ENCODE measurements at regions not wholly inside any gene's neighbourhood (a gene's known extent, or its start where the extent isn't known, plus 50 kb on each side); places are given as distances from the start of the nearest gene placed in this dataset.
"Not testable (repeated sequence)": the region's sequence is repeated elsewhere in the genome, so short reads cannot be mapped to it uniquely, and the experiment has no call there.

DNA sequence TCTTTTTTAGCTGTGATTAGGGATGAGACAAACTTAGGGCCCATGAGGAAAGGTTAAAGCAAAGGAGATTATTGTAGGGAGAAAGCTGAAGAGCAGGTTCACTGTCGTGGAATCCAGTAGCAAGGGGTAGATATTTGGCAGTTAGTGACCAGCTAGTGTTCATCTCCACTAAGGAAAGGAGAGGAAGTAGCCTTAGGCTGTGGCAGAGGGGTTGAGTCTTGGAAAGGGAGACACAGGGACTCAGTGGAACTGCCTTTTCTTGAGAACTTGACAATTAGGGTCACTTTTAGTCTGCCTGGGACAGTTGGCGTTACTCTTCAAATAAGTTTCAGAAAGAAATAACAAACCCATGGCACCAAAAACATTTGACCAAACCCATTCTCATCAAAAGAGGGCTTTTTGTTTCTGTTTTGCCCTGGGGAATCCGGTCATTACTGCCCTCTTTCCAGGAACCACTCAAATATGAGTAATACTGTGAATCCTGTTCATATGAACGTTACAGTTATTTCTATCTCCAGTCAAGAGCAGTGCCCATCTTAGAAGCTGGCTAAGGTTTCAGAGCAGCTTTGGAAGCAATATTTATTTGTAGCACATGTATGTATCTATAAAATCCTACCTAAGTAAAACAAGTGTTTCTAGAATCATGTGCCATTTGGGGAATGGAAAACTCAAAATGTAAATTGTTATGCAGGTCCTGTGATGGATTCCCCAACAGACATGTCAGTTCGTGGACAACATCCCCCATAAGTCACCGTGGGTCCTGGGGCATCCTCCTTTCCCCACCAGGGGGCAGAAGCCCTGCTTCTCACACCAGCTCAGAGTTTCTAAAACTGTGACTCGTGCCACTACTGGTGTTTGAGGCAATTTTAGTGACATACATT, 77.3 kb upstream of the PHLPP1 start:
- no peak overlapping the region for H3K27ac ChIP-seq
- no peak for TF ChIP-seq ZFX (IDR thresholded peaks at IDR 0.05)
- TF ChIP-seq, protein P1, sequence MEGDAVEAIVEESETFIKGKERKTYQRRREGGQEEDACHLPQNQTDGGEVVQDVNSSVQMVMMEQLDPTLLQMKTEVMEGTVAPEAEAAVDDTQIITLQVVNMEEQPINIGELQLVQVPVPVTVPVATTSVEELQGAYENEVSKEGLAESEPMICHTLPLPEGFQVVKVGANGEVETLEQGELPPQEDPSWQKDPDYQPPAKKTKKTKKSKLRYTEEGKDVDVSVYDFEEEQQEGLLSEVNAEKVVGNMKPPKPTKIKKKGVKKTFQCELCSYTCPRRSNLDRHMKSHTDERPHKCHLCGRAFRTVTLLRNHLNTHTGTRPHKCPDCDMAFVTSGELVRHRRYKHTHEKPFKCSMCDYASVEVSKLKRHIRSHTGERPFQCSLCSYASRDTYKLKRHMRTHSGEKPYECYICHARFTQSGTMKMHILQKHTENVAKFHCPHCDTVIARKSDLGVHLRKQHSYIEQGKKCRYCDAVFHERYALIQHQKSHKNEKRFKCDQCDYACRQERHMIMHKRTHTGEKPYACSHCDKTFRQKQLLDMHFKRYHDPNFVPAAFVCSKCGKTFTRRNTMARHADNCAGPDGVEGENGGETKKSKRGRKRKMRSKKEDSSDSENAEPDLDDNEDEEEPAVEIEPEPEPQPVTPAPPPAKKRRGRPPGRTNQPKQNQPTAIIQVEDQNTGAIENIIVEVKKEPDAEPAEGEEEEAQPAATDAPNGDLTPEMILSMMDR (conservative IDR thresholded peaks at IDR 0.05): peak; percentile 84

DNA sequence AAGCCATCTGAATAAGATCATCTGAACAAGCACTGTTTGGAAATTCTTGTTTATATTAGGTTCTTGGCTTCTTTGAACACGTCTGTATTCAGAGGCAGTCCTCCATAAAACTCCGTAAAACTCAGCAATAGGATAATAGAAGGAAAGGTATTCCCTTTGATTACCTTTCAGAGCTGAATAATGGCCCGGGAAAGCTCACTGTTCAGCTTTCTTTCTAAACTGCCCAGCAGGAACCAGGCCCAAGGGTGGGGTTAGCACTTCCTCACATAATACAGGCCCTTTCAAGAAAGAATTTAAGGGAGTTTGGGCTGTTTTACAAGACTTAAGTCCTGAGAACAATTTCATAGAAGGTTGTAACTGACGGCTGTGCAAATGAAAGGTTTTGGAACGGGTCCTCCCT, 72.2 kb upstream of the PHLPP1 start:
- TF ChIP-seq ZFX (IDR thresholded peaks at IDR 0.05): no peak
- TF ChIP-seq, protein P1 (conservative IDR thresholded peaks at IDR 0.05): no peak
- no peak overlapping the region for H3K27ac ChIP-seq

DNA sequence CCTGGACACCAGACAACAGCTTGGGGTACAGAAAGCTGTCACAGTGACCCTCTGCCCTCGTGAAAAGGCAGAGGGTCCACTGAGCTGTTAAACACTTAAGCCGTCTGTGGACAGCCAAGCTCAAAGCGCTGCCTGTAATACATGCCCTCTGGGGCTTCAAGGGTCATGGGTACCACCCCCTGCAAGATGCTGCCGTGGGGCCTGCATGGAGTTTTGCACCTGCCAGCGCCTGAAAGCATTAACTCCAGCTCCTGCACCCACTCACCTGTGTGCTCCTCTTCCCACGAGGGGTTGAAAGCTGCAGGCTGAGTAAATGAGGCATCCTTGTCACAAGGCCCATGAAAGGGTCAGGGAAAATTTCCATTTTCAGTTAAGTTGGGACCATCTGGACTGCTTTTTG, 70.6 kb upstream of the PHLPP1 start:
- TF ChIP-seq, protein P1 (conservative IDR thresholded peaks at IDR 0.05): no peak
- TF ChIP-seq ZFX (IDR thresholded peaks at IDR 0.05): no peak

DNA sequence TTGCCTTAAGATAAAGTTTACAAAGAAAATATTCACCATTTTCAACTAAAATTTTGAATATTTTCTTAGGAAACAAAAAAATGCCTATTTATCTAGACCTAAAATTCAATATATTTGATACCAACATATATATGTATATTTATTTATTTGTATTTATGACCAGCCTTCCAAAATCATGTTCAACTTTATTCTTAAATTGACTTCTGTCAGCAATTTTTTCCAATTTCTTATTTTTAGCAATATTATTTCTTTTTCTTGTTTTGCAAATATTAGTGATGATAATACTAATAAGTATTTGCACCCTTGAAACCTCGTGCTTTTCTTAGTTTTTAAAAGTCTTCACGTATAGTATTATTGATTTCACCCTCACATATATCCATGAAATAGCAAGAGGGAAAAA, 68.2 kb upstream of the PHLPP1 start:
- TF ChIP-seq, protein P1 (conservative IDR thresholded peaks at IDR 0.05): no peak
- TF ChIP-seq ZFX (IDR thresholded peaks at IDR 0.05): no peak
- no peak overlapping the region for H3K27ac ChIP-seq

More for the DNA sequence above, 70.6 kb upstream of the PHLPP1 start:
- no peak overlapping the region for H3K27ac ChIP-seq

DNA sequence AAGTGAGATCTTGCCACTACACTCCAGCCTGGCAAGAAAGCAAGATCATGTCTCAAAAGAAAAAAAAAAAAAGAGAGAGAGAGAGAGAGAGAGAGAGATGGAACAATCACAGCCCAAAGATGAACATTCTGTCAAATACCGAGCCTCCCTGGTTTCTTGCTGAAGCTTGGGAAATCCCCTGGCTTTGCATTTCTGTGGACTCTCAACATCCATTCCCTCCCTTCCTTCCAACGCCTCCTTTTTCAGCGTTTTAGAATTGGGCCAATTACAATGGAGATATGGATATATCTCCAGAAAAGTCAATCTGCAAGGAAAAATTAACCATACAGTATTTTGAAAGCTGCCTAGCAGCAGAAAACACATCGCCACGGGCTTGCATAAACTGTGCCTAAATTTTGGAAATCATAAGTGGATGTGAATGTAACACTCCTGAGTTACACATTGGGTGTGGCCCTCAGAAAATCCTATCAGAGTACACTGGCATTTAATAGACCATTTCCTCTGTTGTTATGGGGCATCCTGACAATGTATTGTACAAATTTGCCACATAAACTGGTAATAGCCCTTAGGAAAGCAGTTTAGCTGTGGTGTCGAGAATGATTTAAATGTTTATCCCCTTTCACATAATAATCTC, 67.2 kb upstream of the PHLPP1 start:
- no peak overlapping the region for H3K27ac ChIP-seq
- no peak for TF ChIP-seq ZFX (IDR thresholded peaks at IDR 0.05)
- TF ChIP-seq, protein P1 (conservative IDR thresholded peaks at IDR 0.05): no peak

DNA sequence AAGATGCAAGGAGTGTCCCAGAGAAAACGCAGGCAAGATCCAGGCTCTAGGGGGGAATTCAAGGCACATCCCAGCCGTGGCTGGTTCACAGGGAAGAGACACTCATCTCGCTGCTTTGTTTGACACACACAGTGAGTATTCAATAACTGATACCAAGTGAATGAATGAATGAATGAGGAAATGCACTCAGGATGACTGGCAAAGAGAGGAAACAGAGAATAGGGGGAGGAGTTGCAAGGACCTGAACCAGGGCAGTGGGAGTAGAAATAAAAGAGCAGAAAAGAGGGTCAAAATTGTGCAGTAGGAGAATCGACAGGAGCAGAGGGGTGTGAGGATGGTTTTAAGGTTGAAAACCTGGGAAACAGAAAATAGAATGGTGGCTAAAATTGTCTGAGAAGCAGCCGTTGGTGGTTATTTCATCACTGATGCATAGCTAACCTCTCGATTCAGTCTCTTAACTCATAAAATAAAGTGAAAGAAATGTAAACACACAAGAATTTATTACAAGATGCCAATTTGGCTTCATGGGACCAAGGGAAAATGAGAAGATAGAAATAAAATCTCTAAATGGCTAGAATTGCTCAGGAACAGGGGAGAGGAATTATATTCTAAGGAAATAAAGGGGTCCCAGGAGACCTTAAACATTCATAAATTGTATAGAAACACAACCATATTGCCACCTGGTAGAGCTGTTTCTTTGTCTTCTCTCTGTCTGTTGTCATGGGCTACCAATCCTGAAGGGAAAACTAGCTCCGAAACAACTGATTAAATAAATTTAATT, 63.9 kb upstream of the PHLPP1 start:
- H3K27ac ChIP-seq: no peak overlapping the region
- TF ChIP-seq, protein P1 (conservative IDR thresholded peaks at IDR 0.05): no peak
- no peak for TF ChIP-seq ZFX (IDR thresholded peaks at IDR 0.05)

DNA sequence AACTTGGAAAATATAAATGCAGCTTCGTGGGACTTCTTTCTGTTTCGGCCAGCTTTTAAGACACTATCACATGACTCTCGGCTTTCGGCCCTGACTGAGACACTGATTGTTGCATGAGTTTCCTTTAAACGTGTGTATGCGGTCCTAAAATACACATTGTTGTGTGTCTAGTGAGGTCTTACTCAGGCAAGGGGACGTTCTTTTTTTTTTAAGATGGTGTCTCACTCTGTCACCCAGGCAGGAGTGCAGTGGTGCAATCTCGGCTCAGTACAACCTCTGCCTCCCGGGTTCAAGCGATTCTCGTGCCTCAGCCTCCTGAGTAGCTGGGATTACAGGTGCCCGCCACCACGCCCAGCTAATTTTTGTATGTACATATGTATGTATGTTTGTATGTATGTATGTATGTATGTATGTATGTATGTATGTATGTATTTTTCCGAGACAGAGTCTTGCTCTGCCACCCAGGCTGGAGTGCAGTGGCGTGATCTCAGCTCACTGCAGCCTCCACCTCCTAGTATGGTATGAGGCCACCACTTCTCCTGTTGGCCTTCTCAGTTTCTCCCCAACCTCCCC, 63.2 kb upstream of the PHLPP1 start:
- not testable (repeated sequence) for H3K27ac ChIP-seq
